ENCODE measurements at regions not wholly inside any gene's neighbourhood (a gene's known extent, or its start where the extent isn't known, plus 50 kb on each side); places are given as distances from the start of the nearest gene placed in this dataset.

DNA sequence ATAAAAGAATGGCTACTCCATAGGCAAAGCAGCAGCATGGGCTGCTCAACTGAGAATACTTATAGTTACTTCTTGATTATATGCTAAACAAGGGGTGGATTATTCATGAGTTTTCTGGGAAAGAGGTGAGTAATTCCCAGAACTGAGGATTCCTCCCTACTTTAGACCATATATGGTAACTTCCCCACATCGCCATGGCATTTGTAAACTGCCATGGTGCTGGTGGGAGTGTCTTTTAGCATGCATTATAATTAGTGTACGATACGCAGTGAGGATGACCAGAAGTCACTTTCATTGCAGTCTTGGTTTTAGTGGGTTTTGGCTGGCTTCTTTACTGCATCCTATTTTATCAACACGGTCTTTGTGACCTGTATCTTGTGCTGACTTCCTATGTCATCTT is 141.5 kb downstream of the MAGEB17 start:
- ATAC-seq = no peak
- peaks cover 0 to 3% of the 10 kb centered on the region in 2 experiments; a peak in 1 of 4 replicates for H3K27me3 ChIP-seq (replicated peaks in 1 of 2; ENCODE audit: control insufficient read depth in 2 of 2, insufficient read depth in 2 of 2, low read length in 1 of 2)
- POLR2A ChIA-PET = no interaction called here
- no peak overlapping the region for H3K4me2 ChIP-seq (ENCODE audit: control insufficient read depth, insufficient read depth)
- BruUV-seq (replicated peaks) = no TSS peak
- no peak overlapping the region for H3K27ac ChIP-seq (ENCODE audit: control insufficient read depth, insufficient read depth)
- no peak for DNase-seq (ENCODE audit: low read depth, low spot score)
- in situ Hi-C loops (cut with MboI) = no loop called here
- WGBS (ENCODE audit: insufficient coverage, insufficient replicate concordance, low lambda C conversion rate, missing lambda C conversion rate) = 34% methylated on average over 4 of the region's 4 CpGs
- TF ChIP-seq CHD2 (IDR thresholded peaks at IDR 0.05; ENCODE audit: borderline replicate concordance, low read depth, low read length) (no peak), BMI1 (IDR thresholded peaks at IDR 0.05; ENCODE audit: borderline replicate concordance) (no peak), ZSCAN29 (IDR thresholded peaks at IDR 0.05) (no peak), POU2F2 (IDR thresholded peaks at IDR 0.05; ENCODE audit: borderline replicate concordance, low read depth, low read length) (no peak), SMAD1 (IDR thresholded peaks at IDR 0.05; ENCODE audit: low read depth, partially characterized antibody) (no peak), POLR2AphosphoS2 (IDR thresholded peaks at IDR 0.05; ENCODE audit: low read depth, low read length) (no peak), POLR2AphosphoS5 (IDR thresholded peaks at IDR 0.05; ENCODE audit: low read length) (no peak), NFYA (IDR thresholded peaks at IDR 0.05; ENCODE audit: borderline replicate concordance, low read depth, low read length) (no peak), SP1 (IDR thresholded peaks at IDR 0.05; ENCODE audit: low read depth, low read length) (no peak), FOXM1 (IDR thresholded peaks at IDR 0.05; ENCODE audit: low read depth, low read length) (no peak), MYC (IDR thresholded peaks at IDR 0.05; ENCODE audit: insufficient read depth, insufficient read length, insufficient replicate concordance, low read length, severe bottlenecking) (no peak), SPI1 (IDR thresholded peaks at IDR 0.05; ENCODE audit: borderline replicate concordance, insufficient read depth, low read depth, low read length) (no peak), ZNF274 (IDR thresholded peaks at IDR 0.05; ENCODE audit: insufficient read depth, insufficient read length) (no peak), TARDBP (IDR thresholded peaks at IDR 0.05; ENCODE audit: borderline replicate concordance) (no peak), MXI1 (IDR thresholded peaks at IDR 0.05; ENCODE audit: low read depth, low read length) (no peak), RAD51 (IDR thresholded peaks at IDR 0.05) (no peak), STAT3 (IDR thresholded peaks at IDR 0.05; ENCODE audit: low read depth, low read length) (no peak)
- TF ChIP-seq, protein P1, sequence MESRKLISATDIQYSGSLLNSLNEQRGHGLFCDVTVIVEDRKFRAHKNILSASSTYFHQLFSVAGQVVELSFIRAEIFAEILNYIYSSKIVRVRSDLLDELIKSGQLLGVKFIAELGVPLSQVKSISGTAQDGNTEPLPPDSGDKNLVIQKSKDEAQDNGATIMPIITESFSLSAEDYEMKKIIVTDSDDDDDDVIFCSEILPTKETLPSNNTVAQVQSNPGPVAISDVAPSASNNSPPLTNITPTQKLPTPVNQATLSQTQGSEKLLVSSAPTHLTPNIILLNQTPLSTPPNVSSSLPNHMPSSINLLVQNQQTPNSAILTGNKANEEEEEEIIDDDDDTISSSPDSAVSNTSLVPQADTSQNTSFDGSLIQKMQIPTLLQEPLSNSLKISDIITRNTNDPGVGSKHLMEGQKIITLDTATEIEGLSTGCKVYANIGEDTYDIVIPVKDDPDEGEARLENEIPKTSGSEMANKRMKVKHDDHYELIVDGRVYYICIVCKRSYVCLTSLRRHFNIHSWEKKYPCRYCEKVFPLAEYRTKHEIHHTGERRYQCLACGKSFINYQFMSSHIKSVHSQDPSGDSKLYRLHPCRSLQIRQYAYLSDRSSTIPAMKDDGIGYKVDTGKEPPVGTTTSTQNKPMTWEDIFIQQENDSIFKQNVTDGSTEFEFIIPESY (IDR thresholded peaks at IDR 0.05) = no peak
- TF ChIP-seq, protein P2, sequence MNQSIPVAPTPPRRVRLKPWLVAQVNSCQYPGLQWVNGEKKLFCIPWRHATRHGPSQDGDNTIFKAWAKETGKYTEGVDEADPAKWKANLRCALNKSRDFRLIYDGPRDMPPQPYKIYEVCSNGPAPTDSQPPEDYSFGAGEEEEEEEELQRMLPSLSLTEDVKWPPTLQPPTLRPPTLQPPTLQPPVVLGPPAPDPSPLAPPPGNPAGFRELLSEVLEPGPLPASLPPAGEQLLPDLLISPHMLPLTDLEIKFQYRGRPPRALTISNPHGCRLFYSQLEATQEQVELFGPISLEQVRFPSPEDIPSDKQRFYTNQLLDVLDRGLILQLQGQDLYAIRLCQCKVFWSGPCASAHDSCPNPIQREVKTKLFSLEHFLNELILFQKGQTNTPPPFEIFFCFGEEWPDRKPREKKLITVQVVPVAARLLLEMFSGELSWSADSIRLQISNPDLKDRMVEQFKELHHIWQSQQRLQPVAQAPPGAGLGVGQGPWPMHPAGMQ (IDR thresholded peaks at IDR 0.05; ENCODE audit: borderline replicate concordance) = no peak
- no peak for FAIRE-seq
- H3K36me3 ChIP-seq (ENCODE audit: control insufficient read depth in 2 of 2, insufficient read depth in 2 of 2, low read length in 1 of 2) = no peaks in the 10 kb centered on the region
- RAD21 ChIA-PET (ENCODE audit: unreplicated experiment) = no interaction called here
- SMC1A ChIA-PET (ENCODE audit: uncharacterized antibody, unreplicated experiment) = no interaction called here
- no peaks in the 10 kb centered on the region for H3K79me2 ChIP-seq (ENCODE audit: control insufficient read depth, insufficient read depth, low read length)
- no peaks in the 10 kb centered on the region for H3K4me1 ChIP-seq (ENCODE audit: control insufficient read depth, insufficient read depth, low read length)
- no peak overlapping the region for H2AFZ ChIP-seq (ENCODE audit: control insufficient read depth, low read depth, low read length)
- H4K20me1 ChIP-seq (ENCODE audit: control insufficient read depth, insufficient read depth) = no peaks in the 10 kb centered on the region
- H3K9me3 ChIP-seq (replicated peaks; ENCODE audit: control insufficient read depth, insufficient read depth, low read length) = no peaks in the 10 kb centered on the region
- CTCF ChIA-PET = no interaction called here
- intact Hi-C loops (cut with micrococcal nuclease; ENCODE audit: unreplicated experiment) = loop anchor here (10.0 kb wide), 1 partner anchor 374 kb away; no protein-coding TSS in a partner anchor
- H3K4me3 ChIP-seq = no peak overlapping the region
- H3K9ac ChIP-seq (ENCODE audit: control insufficient read depth, insufficient read depth, low read length) = no peak overlapping the region

All from GM12878 (cell line).